GM12872 (cell line): ENCODE measurements at regions not wholly inside any gene's neighbourhood (a gene's known extent, or its start where the extent isn't known, plus 50 kb on each side); places are given as distances from the start of the nearest gene placed in this dataset.

ENCODE experiments used
- CTCF ChIP-seq: IDR thresholded peaks from 3 replicates; pipeline ENCODE4 v1.5.1; 2011; ENCODE audit warnings: low read depth, mild to moderate bottlenecking, low read length, moderate library complexity; ENCODE audit not compliant: insufficient read depth

- no peak for TF ChIP-seq CTCF
These were observed 699.3 kb upstream of the ADGRL3 start for GRCh38 chr4:60500810-60501209.

- TF ChIP-seq CTCF = no peak
These were observed 697.4 kb upstream of the ADGRL3 start for GRCh38 chr4:60502733-60503132.

- TF ChIP-seq CTCF = no peak
These were observed 694.1 kb upstream of the ADGRL3 start for GRCh38 chr4:60506061-60506460.

- TF ChIP-seq CTCF = no peak
These were observed 677.9 kb upstream of the ADGRL3 start for GRCh38 chr4:60522265-60522664.

GRCh38 chr4:60531776-60532379 is 668.2 kb upstream of the ADGRL3 start:
- no peak for TF ChIP-seq CTCF

GRCh38 chr4:60544981-60545380 is 655.1 kb upstream of the ADGRL3 start:
- no peak for TF ChIP-seq CTCF

- no peak for TF ChIP-seq CTCF
These were observed 637.8 kb upstream of the ADGRL3 start for GRCh38 chr4:60562334-60562733.
